Endothelial cell of umbilical vein (primary cell): ENCODE measurements at regions not wholly inside any gene's neighbourhood (a gene's known extent, or its start where the extent isn't known, plus 50 kb on each side); places are given as distances from the start of the nearest gene placed in this dataset.

Experiments
- BruUV-seq: library from RNA; stranded (reverse); fragments of 400-500 nt; replicated peaks from 2 replicates; lab custom pipeline; 2021; lab: Mats Ljungman, UMichigan
- CTCF ChIA-PET: fragments of 300-600, 350-600 bp; sonication (Branson Sonifier 250); formaldehyde crosslinking; loops from one replicate; lab custom pipeline; 2021; ENCODE audit warnings: antibody characterized with exemption, inconsistent platforms; lab: Charles Lee
- POLR2A ChIA-PET: fragments of 300-600, 350-600 bp; sonication (Branson Sonifier 250); formaldehyde crosslinking; loops from one replicate; lab custom pipeline; 2021; ENCODE audit warnings: antibody characterized with exemption, inconsistent platforms; lab: Charles Lee
- DNase-seq: peaks from one replicate; pipeline ENCODE4 v3.0.0-alpha.2; 2011; ENCODE audit warnings: low read depth, low spot score
- FAIRE-seq: peaks from 2 replicates; lab custom pipeline; 2011; peaks lifted over from hg19 to GRCh38; lab: Jason Lieb, UNC
- H2AFZ ChIP-seq: 2 replicates; pipeline ENCODE4 v1.6.0; 2012; ENCODE audit warnings: low read depth, low read length, control low read depth, inconsistent platforms
- H3K27ac ChIP-seq: 2 replicates; pipeline ENCODE4 v1.5.1; 2011; ENCODE audit warnings: low read depth, mild to moderate bottlenecking, control low read depth, low read length, moderate library complexity; ENCODE audit not compliant: insufficient read depth
- H3K27me3 ChIP-seq, 2 experiments: 2 replicates each; pipeline versions ENCODE4 v1.6.0 to v1.6.1; 2011; ENCODE audit warnings: low read length in 2 of 2, mixed read lengths in 1 of 2; ENCODE audit not compliant: control insufficient read depth in 2 of 2, insufficient read depth in 2 of 2
- H3K36me3 ChIP-seq, 2 experiments: 2 replicates in 1 of 2; 3 replicates in 1 of 2; pipeline ENCODE4 v1.5.1; 2011; ENCODE audit warnings: low read length in 2 of 2, mild to moderate bottlenecking in 1 of 2, moderate library complexity in 1 of 2; ENCODE audit not compliant: control insufficient read depth in 2 of 2, insufficient read depth in 2 of 2; ENCODE audit errors: extremely low read depth in 1 of 2
- H3K4me1 ChIP-seq: 3 replicates; pipeline ENCODE4 v1.5.1; 2011; ENCODE audit warnings: mild to moderate bottlenecking, low read length; ENCODE audit not compliant: control insufficient read depth, insufficient read depth; ENCODE audit errors: extremely low read depth
- H3K4me2 ChIP-seq: 2 replicates; pipeline ENCODE4 v1.6.1; 2011; ENCODE audit warnings: low read length, control low read depth, mixed read lengths; ENCODE audit not compliant: insufficient read depth
- H3K4me3 ChIP-seq, 3 experiments: fragments of 200-600 bp in 1 of 3; sonication (generic), shearing (Covaris generic) in 1 of 3; replicated peaks in 1 of 3; 2 replicates each; pipeline ENCODE4 v1.5.1; 2011 to 2016; ENCODE audit warnings: control low read depth in 3 of 3, low read length in 3 of 3, mild to moderate bottlenecking in 2 of 3, inconsistent platforms in 1 of 3, low read depth in 1 of 3, moderate library complexity in 1 of 3; ENCODE audit not compliant: insufficient read depth in 1 of 3
- H3K79me2 ChIP-seq: 2 replicates; pipeline ENCODE4 v1.6.0; 2012; ENCODE audit warnings: low read length, inconsistent platforms; ENCODE audit not compliant: control insufficient read depth, insufficient read depth
- H3K9ac ChIP-seq: replicated peaks from 2 replicates; pipeline ENCODE3; 2011; ENCODE audit warnings: low read length, control low read depth; ENCODE audit not compliant: insufficient read depth; ENCODE audit errors: extremely low read depth
- H3K9me1 ChIP-seq: replicated peaks from 3 replicates; pipeline ENCODE4 v1.6.0; 2011; ENCODE audit warnings: mild to moderate bottlenecking, low read length; ENCODE audit not compliant: control insufficient read depth, insufficient read depth; ENCODE audit errors: extremely low read depth
- H3K9me3 ChIP-seq: replicated peaks from 2 replicates; pipeline ENCODE4 v1.5.1; 2012; ENCODE audit warnings: low read length, inconsistent platforms; ENCODE audit not compliant: control insufficient read depth, insufficient read depth
- H4K20me1 ChIP-seq: replicated peaks from 2 replicates; pipeline ENCODE3; 2011; ENCODE audit warnings: mild to moderate bottlenecking, low read length; ENCODE audit not compliant: control insufficient read depth, insufficient read depth; ENCODE audit errors: extremely low read depth
- GATA2 ChIP-seq: IDR thresholded peaks from 2 replicates; pipeline ENCODE4 v1.7.0; 2011; ENCODE audit warnings: low read depth, mild to moderate bottlenecking, moderate library complexity, mixed read lengths, low read length; ENCODE audit not compliant: insufficient read length, insufficient read depth
- JUN ChIP-seq: IDR thresholded peaks from 2 replicates; pipeline ENCODE4 v1.6.1; 2011; ENCODE audit warnings: borderline replicate concordance, low read depth; ENCODE audit not compliant: insufficient read length, insufficient read depth
- dilution Hi-C: fragments of 300-500 bp; cut with MboI; formaldehyde crosslinking; loops from one replicate; pipeline ENCODE4 v1.15.0; 2019; ENCODE audit warnings: low sequenced_read_pairs; ENCODE audit not compliant: extremely low pct_ligation_motif_present
- intact Hi-C: fragments of 100-400 bp; cut with micrococcal nuclease; formaldehyde crosslinking; loops from one replicate; pipeline ENCODE4 v1.10.0; 2022
- TF ChIP-seq, protein P1 (sequence below): IDR thresholded peaks from 2 replicates; pipeline ENCODE4 v1.6.1; 2011; ENCODE audit not compliant: insufficient read depth, insufficient read length

DNA sequence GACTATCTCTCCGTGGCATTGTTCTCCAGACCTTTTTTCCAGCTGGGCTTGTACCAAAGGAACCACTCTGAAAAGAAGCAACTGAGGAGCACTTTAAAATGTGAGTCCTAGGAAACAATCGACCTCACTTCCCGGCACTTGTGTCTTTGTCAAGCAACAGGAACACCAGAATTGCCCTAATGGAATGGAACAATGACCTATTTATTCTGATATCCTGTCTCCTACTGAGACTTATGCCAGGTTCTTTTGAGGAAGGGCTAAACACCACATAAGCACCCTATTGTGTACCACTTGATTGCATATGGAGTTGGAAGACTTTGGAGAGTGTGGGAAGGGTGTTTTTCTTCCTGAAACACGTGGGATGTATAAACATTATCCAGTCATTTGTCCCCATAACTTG, 56.8 kb upstream of the TGFBR2 start:
- H3K79me2 ChIP-seq = no peaks in the 10 kb centered on the region
- no peak overlapping the region for H3K9ac ChIP-seq
- no peaks in the 10 kb centered on the region for H3K36me3 ChIP-seq
- no peaks in the 10 kb centered on the region for H3K9me3 ChIP-seq
- H3K27me3 ChIP-seq = no peaks in the 10 kb centered on the region
- DNase-seq (peak; percentile 61), FAIRE-seq (peak; percentile 4)
- no peak overlapping the region for H3K27ac ChIP-seq
- H2AFZ ChIP-seq = peak overlapping the region; percentile 44
- H3K4me3 ChIP-seq = no peak overlapping the region
- no peak overlapping the region for H3K4me2 ChIP-seq
- peaks cover 32% of the 10 kb centered on the region for H3K4me1 ChIP-seq
- H3K9me1 ChIP-seq = no peaks in the 10 kb centered on the region
- ChIA-PET POLR2A (interaction anchor here (0.6 kb wide), 1 partner anchor 57 kb away, joined by 3 read pairs; the partner anchor contains the start of gene TGFBR2), CTCF (interaction anchor here (1.0 to 1.4 kb wide), 3 partner anchors 10 to 350 kb away, joined by 3 to 4 read pairs (median 3); no protein-coding TSS in a partner anchor)
- BruUV-seq = no TSS peak
- intact Hi-C loops (no loop called here), dilution Hi-C loops (no loop called here)
- TF ChIP-seq JUN (peak; percentile 22), GATA2 (no peak)
- TF ChIP-seq, protein P1, sequence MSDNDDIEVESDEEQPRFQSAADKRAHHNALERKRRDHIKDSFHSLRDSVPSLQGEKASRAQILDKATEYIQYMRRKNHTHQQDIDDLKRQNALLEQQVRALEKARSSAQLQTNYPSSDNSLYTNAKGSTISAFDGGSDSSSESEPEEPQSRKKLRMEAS = peak; percentile 18
- H4K20me1 ChIP-seq = no peaks in the 10 kb centered on the region

DNA sequence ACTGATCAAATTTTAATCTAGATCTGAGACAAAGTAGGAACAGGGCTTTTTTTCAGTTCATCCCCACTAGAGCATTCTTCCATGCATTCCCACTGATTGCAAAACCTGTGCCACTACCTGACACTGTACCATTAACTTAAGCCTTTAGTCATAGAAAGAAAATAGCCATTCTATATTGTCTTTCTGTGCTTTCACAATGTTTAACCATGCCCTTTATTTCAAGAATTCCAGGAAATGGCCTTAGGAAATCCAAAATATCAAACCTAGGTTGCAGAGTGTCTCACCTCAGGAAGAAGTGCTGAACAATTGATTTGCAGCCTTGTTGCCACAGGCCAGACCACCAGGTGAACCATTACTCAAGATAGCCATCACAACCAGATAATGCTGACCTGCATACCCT, 56.2 kb upstream of the TGFBR2 start:
- FAIRE-seq (peak; percentile 64), DNase-seq (peak; percentile 34)
- Histone ChIP-seq H3K4me3 (no peak overlapping the region), H2AFZ (no peak overlapping the region), H3K79me2 (no peaks in the 10 kb centered on the region), H3K4me2 (peak overlapping the region; percentile 4), H3K9me3 (no peaks in the 10 kb centered on the region), H3K27me3 (no peaks in the 10 kb centered on the region), H3K9me1 (no peaks in the 10 kb centered on the region), H3K4me1 (peaks cover 27% of the 10 kb centered on the region), H4K20me1 (no peaks in the 10 kb centered on the region), H3K9ac (no peak overlapping the region), H3K27ac (no peak overlapping the region), H3K36me3 (no peaks in the 10 kb centered on the region)
- intact Hi-C loops = no loop called here
- dilution Hi-C loops = no loop called here
- POLR2A ChIA-PET = interaction anchor here (0.6 kb wide), 1 partner anchor 56 kb away, joined by 3 read pairs; the partner anchor contains the start of gene TGFBR2
- BruUV-seq = no TSS peak
- TF ChIP-seq, protein P1 = no peak
- CTCF ChIA-PET = interaction anchor here (1.4 kb wide), 2 partner anchors 10 to 22 kb away, joined by 3 read pairs; no protein-coding TSS in a partner anchor
